ENCODE measurements at regions not wholly inside any gene's neighbourhood (a gene's known extent, or its start where the extent isn't known, plus 50 kb on each side); places are given as distances from the start of the nearest gene placed in this dataset.

DNA sequence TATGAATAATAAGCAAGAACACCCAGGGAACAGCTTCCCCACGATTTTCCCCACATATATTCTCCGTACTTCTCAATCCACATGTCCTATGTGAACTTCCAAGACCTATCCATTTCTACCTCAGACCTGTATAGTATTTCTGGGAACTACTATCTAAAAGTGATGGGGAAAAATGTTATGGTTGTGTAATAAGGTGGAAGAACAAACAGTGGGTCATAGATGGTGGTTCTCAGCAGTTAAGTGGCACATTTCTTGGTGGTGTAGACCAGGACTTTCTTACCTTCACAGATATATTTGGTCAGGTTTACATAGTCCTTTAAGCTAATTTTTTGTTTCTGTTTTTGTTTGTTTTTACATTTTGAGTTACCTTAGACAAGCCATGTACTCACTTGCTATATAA is 675.1 kb downstream of the GBE1 start:
- TF ChIP-seq, protein P1, sequence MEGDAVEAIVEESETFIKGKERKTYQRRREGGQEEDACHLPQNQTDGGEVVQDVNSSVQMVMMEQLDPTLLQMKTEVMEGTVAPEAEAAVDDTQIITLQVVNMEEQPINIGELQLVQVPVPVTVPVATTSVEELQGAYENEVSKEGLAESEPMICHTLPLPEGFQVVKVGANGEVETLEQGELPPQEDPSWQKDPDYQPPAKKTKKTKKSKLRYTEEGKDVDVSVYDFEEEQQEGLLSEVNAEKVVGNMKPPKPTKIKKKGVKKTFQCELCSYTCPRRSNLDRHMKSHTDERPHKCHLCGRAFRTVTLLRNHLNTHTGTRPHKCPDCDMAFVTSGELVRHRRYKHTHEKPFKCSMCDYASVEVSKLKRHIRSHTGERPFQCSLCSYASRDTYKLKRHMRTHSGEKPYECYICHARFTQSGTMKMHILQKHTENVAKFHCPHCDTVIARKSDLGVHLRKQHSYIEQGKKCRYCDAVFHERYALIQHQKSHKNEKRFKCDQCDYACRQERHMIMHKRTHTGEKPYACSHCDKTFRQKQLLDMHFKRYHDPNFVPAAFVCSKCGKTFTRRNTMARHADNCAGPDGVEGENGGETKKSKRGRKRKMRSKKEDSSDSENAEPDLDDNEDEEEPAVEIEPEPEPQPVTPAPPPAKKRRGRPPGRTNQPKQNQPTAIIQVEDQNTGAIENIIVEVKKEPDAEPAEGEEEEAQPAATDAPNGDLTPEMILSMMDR (IDR thresholded peaks at IDR 0.05) = no peak
- TF ChIP-seq ZFX (IDR thresholded peaks at IDR 0.05; ENCODE audit: borderline replicate concordance) = no peak

Measured in 22Rv1 (cell line).